Stimulated activated CD4-positive, alpha-beta T cell treated with anti-CD3 and anti-CD28 coated beads, Interleukin-1b, Interleukin-23, amount 100 ng/mL, for 48 hours (primary cell): ENCODE measurements at regions not wholly inside any gene's neighbourhood (a gene's known extent, or its start where the extent isn't known, plus 50 kb on each side); places are given as distances from the start of the nearest gene placed in this dataset.

Experiments used
- DNase-seq: peaks from one replicate; pipeline ENCODE4 v3.0.0-alpha.2; 2020

- DNase-seq: no peak
These were observed 53.7 kb upstream of the IRF2 start for GRCh38 chr4:184528051-184528450.

- DNase-seq: no peak
These were observed 51.9 kb upstream of the IRF2 start for GRCh38 chr4:184526228-184526627.
